Stimulated activated CD4-positive, alpha-beta T cell treated with anti-CD3 and anti-CD28 coated beads, Interleukin-1b, Interleukin-23, amount 100 ng/mL, for 48 hours (primary cell): ENCODE measurements at regions not wholly inside any gene's neighbourhood (a gene's known extent, or its start where the extent isn't known, plus 50 kb on each side); places are given as distances from the start of the nearest gene placed in this dataset.
A peak's percentile ranks its signal among the peaks of the same experiment; 100 is the strongest.
"Not testable (repeated sequence)": the region's sequence is repeated elsewhere in the genome, so short reads cannot be mapped to it uniquely, and the experiment has no call there.

Source experiments
- DNase-seq: peaks from one replicate; pipeline ENCODE4 v3.0.0-alpha.2; 2020

GRCh38 chr17:72565758-72566157 lies 444.9 kb downstream of the SOX9 start:
- no peak for DNase-seq

GRCh38 chr17:72566671-72567484 lies 446.1 kb downstream of the SOX9 start:
- no peak for DNase-seq

- no peak for DNase-seq
These were observed 447.0 kb downstream of the SOX9 start for GRCh38 chr17:72567774-72568173.

- no peak for DNase-seq
These were observed 448.5 kb downstream of the SOX9 start for GRCh38 chr17:72569148-72569946.

- no peak for DNase-seq
These were observed 451.1 kb downstream of the SOX9 start for GRCh38 chr17:72571813-72572396.

- no peak for DNase-seq
These were observed 452.0 kb downstream of the SOX9 start for GRCh38 chr17:72572604-72573491.

- not testable (repeated sequence) for DNase-seq
These were observed 452.6 kb downstream of the SOX9 start for GRCh38 chr17:72573492-72573801.

GRCh38 chr17:72574675-72575510 lies 454.1 kb downstream of the SOX9 start:
- DNase-seq: no peak

GRCh38 chr17:72575542-72576233 lies 454.9 kb downstream of the SOX9 start:
- DNase-seq: no peak

GRCh38 chr17:72576289-72576759 lies 455.5 kb downstream of the SOX9 start:
- no peak for DNase-seq

- DNase-seq: no peak
These were observed 458.1 kb downstream of the SOX9 start for GRCh38 chr17:72578817-72579470.

GRCh38 chr17:72579990-72580320 lies 459.1 kb downstream of the SOX9 start:
- DNase-seq: no peak

- no peak for DNase-seq
These were observed 459.7 kb downstream of the SOX9 start for GRCh38 chr17:72580321-72581127.

- DNase-seq: no peak
These were observed 466.3 kb downstream of the SOX9 start for GRCh38 chr17:72587156-72587555.

- peak; percentile 9 for DNase-seq
These were observed 467.1 kb downstream of the SOX9 start for GRCh38 chr17:72587773-72588511.

GRCh38 chr17:72588561-72588960 lies 467.7 kb downstream of the SOX9 start:
- DNase-seq: no peak

- DNase-seq: peak; percentile 10
These were observed 468.1 kb downstream of the SOX9 start for GRCh38 chr17:72588961-72589360.

GRCh38 chr17:72590382-72590781 lies 469.6 kb downstream of the SOX9 start:
- no peak for DNase-seq

GRCh38 chr17:72590882-72591281 lies 470.1 kb downstream of the SOX9 start:
- DNase-seq: no peak
